GM21529 (cell line): ENCODE measurements at regions not wholly inside any gene's neighbourhood (a gene's known extent, or its start where the extent isn't known, plus 50 kb on each side); places are given as distances from the start of the nearest gene placed in this dataset.

Source experiments
- ATAC-seq: cut with Tn5 transposase; IDR thresholded peaks from one replicate; pipeline ENCODE4 v1.9.1; 2021; ENCODE audit not compliant: unreplicated experiment

GRCh38 chr12:89257340-89257739, 95.0 kb downstream of the DUSP6 start:
- ATAC-seq, result no peak

GRCh38 chr12:89256060-89256459, 96.2 kb downstream of the DUSP6 start:
- no peak for ATAC-seq

- ATAC-seq, result no peak
These were observed 98.8 kb downstream of the DUSP6 start for GRCh38 chr12:89253488-89253887.

GRCh38 chr12:89252284-89252683, 100.0 kb downstream of the DUSP6 start:
- no peak for ATAC-seq

- ATAC-seq, result no peak
These were observed 100.7 kb downstream of the DUSP6 start for GRCh38 chr12:89251342-89252271.

- ATAC-seq, result no peak
These were observed 101.7 kb downstream of the DUSP6 start for GRCh38 chr12:89250636-89251035.

- no peak for ATAC-seq
These were observed 102.1 kb downstream of the DUSP6 start for GRCh38 chr12:89250213-89250612.

GRCh38 chr12:89247967-89248366, 104.3 kb downstream of the DUSP6 start:
- no peak for ATAC-seq

GRCh38 chr12:89247541-89247942, 104.8 kb downstream of the DUSP6 start:
- no peak for ATAC-seq

GRCh38 chr12:89245090-89245489, 107.2 kb downstream of the DUSP6 start:
- ATAC-seq, result no peak

GRCh38 chr12:89244536-89244935, 107.8 kb downstream of the DUSP6 start:
- no peak for ATAC-seq

GRCh38 chr12:89243771-89244170, 108.5 kb downstream of the DUSP6 start:
- ATAC-seq, result no peak

- ATAC-seq, result no peak
These were observed 112.8 kb downstream of the DUSP6 start for GRCh38 chr12:89239534-89239933.

GRCh38 chr12:89238593-89238992, 113.7 kb downstream of the DUSP6 start:
- no peak for ATAC-seq

GRCh38 chr12:89237763-89238162, 114.5 kb downstream of the DUSP6 start:
- ATAC-seq, result no peak

- no peak for ATAC-seq
These were observed 115.4 kb downstream of the DUSP6 start for GRCh38 chr12:89236748-89237383.

- no peak for ATAC-seq
These were observed 116.1 kb downstream of the DUSP6 start for GRCh38 chr12:89236237-89236636.

- no peak for ATAC-seq
These were observed 116.9 kb downstream of the DUSP6 start for GRCh38 chr12:89235189-89235993.

- ATAC-seq, result no peak
These were observed 117.8 kb downstream of the DUSP6 start for GRCh38 chr12:89234324-89235114.

GRCh38 chr12:89231686-89232085, 120.6 kb downstream of the DUSP6 start:
- no peak for ATAC-seq
